Ectodermal cell (in vitro differentiated cells): ENCODE measurements at regions not wholly inside any gene's neighbourhood (a gene's known extent, or its start where the extent isn't known, plus 50 kb on each side); places are given as distances from the start of the nearest gene placed in this dataset.
"Not testable (repeated sequence)": the region's sequence is repeated elsewhere in the genome, so short reads cannot be mapped to it uniquely, and the experiment has no call there.

Experiments
- H3K27ac ChIP-seq: 2 replicates; pipeline ENCODE4 v1.7.0; 2013; ENCODE audit warnings: mild to moderate bottlenecking, low read depth, low read length; ENCODE audit not compliant: insufficient read depth, poor library complexity, severe bottlenecking
- H3K27me3 ChIP-seq: 2 replicates; pipeline ENCODE4 v1.7.0; 2013; ENCODE audit warnings: mild to moderate bottlenecking, low read length; ENCODE audit not compliant: insufficient read depth, control insufficient read depth, poor library complexity, severe bottlenecking
- H3K36me3 ChIP-seq: one replicate; pipeline ENCODE4 v1.7.0; 2013; ENCODE audit warnings: low read length; ENCODE audit not compliant: control insufficient read depth, insufficient read depth
- H3K4me1 ChIP-seq: one replicate; pipeline ENCODE4 v1.7.0; 2013; ENCODE audit warnings: low read length; ENCODE audit not compliant: control insufficient read depth, insufficient read depth
- H3K4me3 ChIP-seq: 2 replicates; pipeline ENCODE4 v1.7.0; 2013; ENCODE audit warnings: low read depth, low read length, control low read depth; ENCODE audit not compliant: insufficient read depth
- H3K9me3 ChIP-seq: 2 replicates; pipeline ENCODE4 v1.7.0; 2013; ENCODE audit warnings: mild to moderate bottlenecking, low read length, moderate library complexity; ENCODE audit not compliant: control insufficient read depth
- WGBS, 2 experiments: methylation state at CpG; one replicate each; pipeline ENCODE4 v1.1.7; 2013; ENCODE audit warnings: missing lambda C conversion rate in 2 of 2; 5-methylcytosine and 5-hydroxymethylcytosine counted together

- Histone ChIP-seq H3K4me3 (no peak overlapping the region), H3K36me3 (no peaks in the 10 kb centered on the region), H3K9me3 (no peaks in the 10 kb centered on the region), H3K27ac (no peak overlapping the region), H3K27me3 (no peaks in the 10 kb centered on the region), H3K4me1 (peaks cover 5% of the 10 kb centered on the region)
- 89 to 93% methylated on average over 11 of the region's 11 CpGs for WGBS, 2 experiments
Measured at GRCh38 chr3:197423376-197423775, 125.0 kb upstream of the DLG1 start.

- 89 to 90% methylated on average over 7 of the region's 7 CpGs for WGBS, 2 experiments
- H3K36me3 ChIP-seq = no peaks in the 10 kb centered on the region
- no peaks in the 10 kb centered on the region for H3K27me3 ChIP-seq
- no peak overlapping the region for H3K4me3 ChIP-seq
- no peaks in the 10 kb centered on the region for H3K9me3 ChIP-seq
- no peak overlapping the region for H3K27ac ChIP-seq
- peaks cover 3% of the 10 kb centered on the region for H3K4me1 ChIP-seq
Measured at GRCh38 chr3:197422506-197422905, 124.1 kb upstream of the DLG1 start.

- H3K4me1 ChIP-seq = peaks cover 3% of the 10 kb centered on the region
- H3K27me3 ChIP-seq = no peaks in the 10 kb centered on the region
- H3K9me3 ChIP-seq = no peaks in the 10 kb centered on the region
- H3K36me3 ChIP-seq = no peaks in the 10 kb centered on the region
- 92 to 94% methylated on average over 8 of the region's 9 CpGs for WGBS, 2 experiments
- no peak overlapping the region for H3K4me3 ChIP-seq
- H3K27ac ChIP-seq = no peak overlapping the region
Measured at GRCh38 chr3:197421021-197421420, 122.6 kb upstream of the DLG1 start.

GRCh38 chr3:197420566-197420965, 122.2 kb upstream of the DLG1 start:
- 92 to 95% methylated on average over 4 of the region's 4 CpGs for WGBS, 2 experiments
- H3K4me1 ChIP-seq = peaks cover 3% of the 10 kb centered on the region
- H3K27me3 ChIP-seq = no peaks in the 10 kb centered on the region
- H3K4me3 ChIP-seq = no peak overlapping the region
- H3K27ac ChIP-seq = no peak overlapping the region
- no peaks in the 10 kb centered on the region for H3K36me3 ChIP-seq
- no peaks in the 10 kb centered on the region for H3K9me3 ChIP-seq

GRCh38 chr3:197420115-197420514, 121.7 kb upstream of the DLG1 start:
- no peak overlapping the region for H3K27ac ChIP-seq
- H3K4me1 ChIP-seq = peaks cover 3% of the 10 kb centered on the region
- H3K9me3 ChIP-seq = no peaks in the 10 kb centered on the region
- no peaks in the 10 kb centered on the region for H3K36me3 ChIP-seq
- 93 to 100% methylated on average over 2 of the region's 2 CpGs for WGBS, 2 experiments
- H3K4me3 ChIP-seq = no peak overlapping the region
- H3K27me3 ChIP-seq = no peaks in the 10 kb centered on the region

- Histone ChIP-seq H3K9me3 (no peaks in the 10 kb centered on the region), H3K27ac (no peak overlapping the region), H3K36me3 (no peaks in the 10 kb centered on the region), H3K4me3 (no peak overlapping the region), H3K27me3 (no peaks in the 10 kb centered on the region), H3K4me1 (peaks cover 2% of the 10 kb centered on the region)
- 94% methylated on average over 2 of the region's 2 CpGs for WGBS, 2 experiments
Measured at GRCh38 chr3:197419696-197420095, 121.3 kb upstream of the DLG1 start.

- H3K4me3 ChIP-seq = no peak overlapping the region
- no peaks in the 10 kb centered on the region for H3K36me3 ChIP-seq
- H3K9me3 ChIP-seq = no peaks in the 10 kb centered on the region
- H3K4me1 ChIP-seq = no peaks in the 10 kb centered on the region
- no peaks in the 10 kb centered on the region for H3K27me3 ChIP-seq
- 56 to 59% methylated on average over 11 of the region's 11 CpGs for WGBS, 2 experiments
- H3K27ac ChIP-seq = no peak overlapping the region
Measured at GRCh38 chr3:197417911-197418618, 119.7 kb upstream of the DLG1 start.

GRCh38 chr3:197417441-197417840, 119.0 kb upstream of the DLG1 start:
- H3K9me3 ChIP-seq = no peaks in the 10 kb centered on the region
- no peaks in the 10 kb centered on the region for H3K27me3 ChIP-seq
- no peak overlapping the region for H3K27ac ChIP-seq
- WGBS, 2 experiments = 64 to 72% methylated on average over 5 to 6 of the region's 6 CpGs
- no peaks in the 10 kb centered on the region for H3K36me3 ChIP-seq
- no peaks in the 10 kb centered on the region for H3K4me1 ChIP-seq
- H3K4me3 ChIP-seq = no peak overlapping the region

GRCh38 chr3:197411899-197412298, 113.5 kb upstream of the DLG1 start:
- not testable (repeated sequence) for H3K27me3 ChIP-seq, H3K4me3 ChIP-seq, H3K4me1 ChIP-seq, H3K27ac ChIP-seq, H3K9me3 ChIP-seq, H3K36me3 ChIP-seq
- 89 to 94% methylated on average over 1 of the region's 2 CpGs for WGBS, 2 experiments

- H3K36me3 ChIP-seq, H3K27ac ChIP-seq, H3K9me3 ChIP-seq, H3K4me3 ChIP-seq, H3K27me3 ChIP-seq, H3K4me1 ChIP-seq: not testable (repeated sequence)
- WGBS, 2 experiments = 95 to 97% methylated on average over 11 of the region's 11 CpGs
Measured at GRCh38 chr3:197410170-197410569, 111.8 kb upstream of the DLG1 start.
